BE2C (cell line): ENCODE measurements at regions not wholly inside any gene's neighbourhood (a gene's known extent, or its start where the extent isn't known, plus 50 kb on each side); places are given as distances from the start of the nearest gene placed in this dataset.

Source experiments
- DNase-seq: peaks from one replicate; pipeline ENCODE4 v3.0.0-alpha.2; 2020
- H3K27me3 ChIP-seq: fragments of 250-450 bp; sonication (Bioruptor Pico); 2 replicates; pipeline ENCODE4 v1.5.1; 2020; ENCODE audit warnings: mild to moderate bottlenecking
- H3K36me3 ChIP-seq: fragments of 250-450 bp; sonication (Bioruptor Pico); 2 replicates; pipeline ENCODE4 v1.5.1; 2020; ENCODE audit warnings: mild to moderate bottlenecking
- H3K4me1 ChIP-seq: fragments of 250-450 bp; sonication (Bioruptor Pico); 2 replicates; pipeline ENCODE4 v1.5.1; 2020
- H3K4me3 ChIP-seq: 2 replicates; pipeline ENCODE4 v1.5.1; 2011; ENCODE audit warnings: low read depth, low read length
- H3K9me3 ChIP-seq: fragments of 250-450 bp; sonication (Bioruptor Pico); 2 replicates; pipeline ENCODE4 v1.5.1; 2020
- CTCF ChIP-seq: IDR thresholded peaks from 2 replicates; pipeline ENCODE4 v1.5.1; 2012; ENCODE audit warnings: mild to moderate bottlenecking, low read depth, low read length

GRCh38 chr2:67945056-67945455 is 117.7 kb downstream of the C1D start:
- H3K36me3 ChIP-seq = no peaks in the 10 kb centered on the region
- no peaks in the 10 kb centered on the region for H3K9me3 ChIP-seq
- H3K27me3 ChIP-seq = no peaks in the 10 kb centered on the region
- DNase-seq = no peak
- TF ChIP-seq CTCF = no peak
- no peaks in the 10 kb centered on the region for H3K4me1 ChIP-seq
- no peak overlapping the region for H3K4me3 ChIP-seq

- H3K9me3 ChIP-seq = no peaks in the 10 kb centered on the region
- no peaks in the 10 kb centered on the region for H3K4me1 ChIP-seq
- no peaks in the 10 kb centered on the region for H3K36me3 ChIP-seq
- no peak for TF ChIP-seq CTCF
- H3K4me3 ChIP-seq = no peak overlapping the region
- DNase-seq = no peak
- no peaks in the 10 kb centered on the region for H3K27me3 ChIP-seq
These were observed 116.9 kb downstream of the C1D start for GRCh38 chr2:67945940-67946339.

GRCh38 chr2:67948057-67948456 is 114.7 kb downstream of the C1D start:
- TF ChIP-seq CTCF = no peak
- no peaks in the 10 kb centered on the region for H3K27me3 ChIP-seq
- DNase-seq = no peak

GRCh38 chr2:67948506-67948905 is 114.3 kb downstream of the C1D start:
- Histone ChIP-seq H3K27me3 (no peaks in the 10 kb centered on the region), H3K4me3 (no peak overlapping the region), H3K4me1 (no peaks in the 10 kb centered on the region), H3K9me3 (no peaks in the 10 kb centered on the region), H3K36me3 (no peaks in the 10 kb centered on the region)
- TF ChIP-seq CTCF = no peak
- no peak for DNase-seq

More at GRCh38 chr2:67948057-67948456, 114.7 kb downstream of the C1D start:
- Histone ChIP-seq H3K36me3 (no peaks in the 10 kb centered on the region), H3K4me1 (no peaks in the 10 kb centered on the region), H3K9me3 (no peaks in the 10 kb centered on the region), H3K4me3 (no peak overlapping the region)

- DNase-seq = no peak
- no peaks in the 10 kb centered on the region for H3K9me3 ChIP-seq
- H3K4me3 ChIP-seq = no peak overlapping the region
- no peaks in the 10 kb centered on the region for H3K36me3 ChIP-seq
- no peaks in the 10 kb centered on the region for H3K4me1 ChIP-seq
- TF ChIP-seq CTCF = no peak
- no peaks in the 10 kb centered on the region for H3K27me3 ChIP-seq
These were observed 112.8 kb downstream of the C1D start for GRCh38 chr2:67950018-67950417.

GRCh38 chr2:67950919-67951318 is 111.9 kb downstream of the C1D start:
- no peaks in the 10 kb centered on the region for H3K36me3 ChIP-seq
- H3K4me1 ChIP-seq = no peaks in the 10 kb centered on the region
- no peak for TF ChIP-seq CTCF
- H3K4me3 ChIP-seq = no peak overlapping the region
- DNase-seq = no peak
- no peaks in the 10 kb centered on the region for H3K9me3 ChIP-seq
- H3K27me3 ChIP-seq = no peaks in the 10 kb centered on the region
